ENCODE measurements at regions not wholly inside any gene's neighbourhood (a gene's known extent, or its start where the extent isn't known, plus 50 kb on each side); places are given as distances from the start of the nearest gene placed in this dataset.
"Not testable (repeated sequence)": the region's sequence is repeated elsewhere in the genome, so short reads cannot be mapped to it uniquely, and the experiment has no call there.

DNA sequence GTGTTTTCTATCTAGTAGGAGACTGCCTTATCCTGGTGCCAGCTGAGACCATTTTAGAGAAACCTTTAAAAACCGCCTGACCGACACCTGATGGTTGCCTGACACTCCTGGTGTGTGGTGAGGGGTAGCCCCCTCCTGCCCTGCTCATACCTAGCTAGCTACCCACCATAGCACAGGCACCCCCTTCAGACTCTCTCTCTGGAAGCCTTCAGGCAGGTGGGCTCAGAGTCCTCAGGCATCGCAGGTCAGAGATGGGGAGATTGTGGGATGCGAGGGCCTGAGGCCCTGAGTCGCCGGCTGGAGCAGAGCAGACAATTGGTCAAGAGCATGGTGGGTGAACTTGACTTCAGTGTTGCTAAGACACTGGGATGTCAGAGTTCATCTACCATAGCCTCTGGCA, 424.6 kb downstream of the BRD1 start:
- DNase-seq, result no peak

DNA sequence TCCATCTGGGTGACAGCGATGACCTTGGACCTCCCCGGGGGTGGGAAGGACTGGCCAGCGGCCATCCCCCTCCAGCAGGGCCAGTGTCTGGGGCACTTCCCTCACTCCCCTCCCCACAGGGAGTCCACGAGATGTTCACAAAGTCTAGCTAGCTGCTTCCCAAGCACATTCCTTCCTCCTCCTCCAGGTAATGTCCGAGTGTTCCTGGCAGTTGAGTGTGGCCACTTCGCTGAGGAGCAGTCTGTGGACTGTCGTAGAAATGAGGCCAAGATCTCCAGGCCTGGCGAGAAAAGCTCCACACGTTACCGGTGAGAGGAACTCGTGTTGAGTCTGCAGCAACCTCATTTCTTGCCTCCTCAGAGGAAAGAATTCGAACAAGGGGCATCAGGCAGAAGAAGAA, 425.5 kb downstream of the BRD1 start:
- DNase-seq, result no peak

DNA sequence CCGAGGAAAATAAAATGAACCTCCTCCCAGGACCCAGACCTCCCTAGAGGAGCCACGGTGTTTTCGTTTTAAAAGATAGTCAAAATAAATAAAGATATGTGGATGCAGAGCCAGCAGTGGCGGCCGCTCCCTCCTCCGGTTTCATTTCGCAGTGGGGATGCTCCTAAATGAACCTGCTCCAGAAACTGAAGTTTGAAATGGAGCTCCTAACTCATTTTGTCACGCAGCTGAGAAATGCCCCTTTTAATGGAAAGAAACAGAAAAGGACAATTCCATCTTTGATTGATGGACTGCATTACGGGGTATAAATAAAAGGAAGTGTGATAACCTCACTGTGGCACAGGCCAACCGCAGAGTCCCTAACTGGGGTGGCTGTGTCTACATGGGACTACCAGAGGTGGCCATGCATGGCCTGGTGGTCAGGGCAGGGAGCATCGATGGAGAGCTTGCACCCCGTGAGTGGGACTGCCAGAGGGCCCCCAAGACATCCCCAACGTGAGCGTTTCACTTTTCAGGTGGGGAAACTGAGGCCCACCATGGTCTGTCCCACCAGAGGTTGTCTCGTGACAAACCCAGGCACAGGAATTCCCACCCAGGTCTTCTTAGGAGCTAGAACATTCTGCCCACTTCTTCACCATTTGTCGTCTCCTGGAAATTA, 426.6 kb downstream of the BRD1 start:
- DNase-seq, result no peak

DNA sequence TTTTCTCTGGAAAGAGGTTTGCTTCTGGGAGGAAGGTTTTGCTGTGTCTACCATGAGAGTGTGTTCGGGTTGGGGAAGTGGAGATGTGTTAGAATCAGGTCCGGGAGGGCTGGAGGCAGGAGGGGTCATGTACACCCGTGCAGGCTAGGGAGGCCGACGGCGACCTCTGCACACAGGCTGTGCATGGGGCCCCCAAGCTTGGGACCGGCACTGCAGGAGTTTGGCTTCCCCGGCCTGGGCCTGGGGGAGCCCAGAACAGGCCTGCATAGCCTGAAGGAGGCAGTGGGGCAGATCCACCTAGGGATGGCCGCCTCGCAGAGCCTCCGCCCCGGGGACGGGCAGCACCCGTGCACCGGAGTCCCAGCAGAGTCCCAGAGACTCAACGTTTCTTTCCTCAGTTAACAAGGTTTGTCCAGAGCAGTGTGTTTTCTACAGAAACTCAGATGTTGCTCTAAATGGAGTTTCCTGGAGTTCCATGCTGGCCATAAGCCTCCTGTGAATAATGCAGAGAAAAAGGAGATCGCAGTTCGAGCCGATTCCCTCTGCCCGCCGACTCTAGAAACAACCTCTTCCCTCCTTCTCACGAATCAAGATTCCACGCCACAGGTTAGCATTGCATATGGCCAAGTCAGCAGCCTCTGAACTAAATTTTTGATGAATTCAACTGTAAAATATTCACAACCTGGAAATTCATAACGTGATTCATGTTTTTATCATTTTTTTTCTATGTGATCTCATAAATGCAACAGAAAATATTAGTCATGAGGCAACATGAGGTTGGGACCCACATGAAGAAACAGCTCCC, 427.3 kb downstream of the BRD1 start:
- no peak for DNase-seq

DNA sequence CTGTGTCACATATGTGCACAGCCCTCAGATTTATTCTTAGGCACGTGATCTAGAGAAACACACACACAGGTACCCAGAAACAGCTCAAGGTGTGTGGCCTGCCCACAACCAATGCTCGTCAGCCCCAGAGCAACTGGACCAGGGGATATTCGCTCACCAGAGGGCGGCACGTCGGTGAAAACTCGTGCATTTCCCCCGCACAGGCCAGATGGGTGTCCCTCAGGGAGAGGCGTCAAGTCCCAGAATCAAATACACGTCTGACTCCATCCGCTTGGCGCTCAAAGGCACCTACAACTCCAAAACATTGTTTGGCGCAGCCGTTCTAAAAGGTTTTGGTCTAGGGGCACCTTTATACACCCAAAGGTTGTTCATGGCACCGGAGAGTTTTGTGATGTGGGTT, 429.0 kb downstream of the BRD1 start:
- no peak for DNase-seq

DNA sequence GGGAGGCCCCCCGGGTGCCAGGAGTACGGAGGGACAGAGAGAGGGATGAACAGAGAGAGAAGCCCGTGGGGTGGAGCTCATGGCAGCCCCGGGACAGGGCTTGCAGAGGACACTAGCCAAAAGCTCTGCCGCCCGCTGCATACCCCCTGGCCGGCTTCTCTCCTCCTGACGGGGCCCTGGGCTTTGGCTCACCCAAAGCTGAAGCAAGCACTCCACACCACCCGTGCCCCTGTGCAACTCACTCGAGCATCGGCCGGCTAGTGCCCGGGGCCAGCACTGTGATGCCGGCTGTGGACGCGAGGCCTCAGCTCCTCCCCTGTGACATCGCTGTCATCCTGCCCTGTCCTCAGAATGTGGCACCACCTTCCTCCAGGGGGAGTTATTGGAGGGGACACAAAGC, 429.6 kb downstream of the BRD1 start:
- no peak for DNase-seq

DNA sequence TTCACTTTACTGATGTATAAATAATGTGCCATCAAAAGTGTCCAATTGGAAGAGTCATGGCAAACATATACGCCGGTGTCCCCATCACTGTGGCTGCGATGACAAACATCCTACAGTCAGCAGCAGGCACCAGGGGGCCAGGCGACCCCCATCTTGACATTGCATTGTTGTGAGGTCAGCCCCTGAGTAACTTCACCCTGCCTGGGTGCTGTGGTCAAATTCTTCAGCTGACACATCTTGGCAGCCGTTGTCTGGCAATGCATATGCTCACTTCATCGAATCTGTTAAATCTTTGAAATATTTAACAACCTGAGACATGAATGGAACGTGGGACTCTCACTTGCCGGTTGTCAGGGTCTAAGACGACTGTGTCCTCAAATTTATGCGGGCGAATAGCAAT, 430.9 kb downstream of the BRD1 start:
- no peak for DNase-seq

DNA sequence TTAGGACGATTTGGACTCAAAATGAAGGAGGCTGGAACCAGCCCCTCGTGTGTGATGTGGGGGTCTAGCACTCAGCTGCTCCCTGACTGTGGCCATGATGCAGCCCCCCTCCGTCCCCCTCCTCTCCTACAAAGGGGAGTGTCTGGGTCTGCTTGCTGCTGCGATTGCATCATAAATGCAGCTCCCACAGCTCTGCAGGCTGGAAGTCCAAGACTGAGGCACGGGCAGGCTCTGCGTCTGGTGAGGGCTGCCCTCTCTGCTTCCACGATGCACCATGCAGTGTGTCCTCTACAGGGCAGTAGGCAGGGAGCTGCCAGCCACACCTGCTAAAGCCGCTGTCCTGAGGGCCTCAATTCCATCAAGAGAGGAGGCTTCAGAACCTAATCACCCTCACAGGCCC, 432.1 kb downstream of the BRD1 start:
- no peak for DNase-seq

DNA sequence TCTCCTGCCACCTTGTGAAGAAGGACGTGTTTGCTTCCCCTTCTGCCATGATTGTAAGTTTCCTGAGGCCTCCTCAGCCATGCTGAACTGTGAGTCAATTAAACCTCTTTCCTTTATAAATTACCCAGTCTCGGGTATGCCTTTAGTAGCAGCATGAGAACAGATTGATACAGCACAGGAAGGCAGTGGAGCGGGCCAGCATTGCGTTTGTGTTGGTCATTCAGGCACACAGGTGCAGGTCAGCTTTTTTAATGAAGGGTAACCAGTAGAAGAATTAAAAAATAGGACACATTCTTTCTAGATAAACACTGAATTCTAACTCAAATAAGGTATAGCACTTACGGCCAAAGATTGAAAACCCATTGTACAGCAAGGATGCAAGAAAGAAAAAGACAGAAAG, 432.6 kb downstream of the BRD1 start:
- DNase-seq, result not testable (repeated sequence)

DNA sequence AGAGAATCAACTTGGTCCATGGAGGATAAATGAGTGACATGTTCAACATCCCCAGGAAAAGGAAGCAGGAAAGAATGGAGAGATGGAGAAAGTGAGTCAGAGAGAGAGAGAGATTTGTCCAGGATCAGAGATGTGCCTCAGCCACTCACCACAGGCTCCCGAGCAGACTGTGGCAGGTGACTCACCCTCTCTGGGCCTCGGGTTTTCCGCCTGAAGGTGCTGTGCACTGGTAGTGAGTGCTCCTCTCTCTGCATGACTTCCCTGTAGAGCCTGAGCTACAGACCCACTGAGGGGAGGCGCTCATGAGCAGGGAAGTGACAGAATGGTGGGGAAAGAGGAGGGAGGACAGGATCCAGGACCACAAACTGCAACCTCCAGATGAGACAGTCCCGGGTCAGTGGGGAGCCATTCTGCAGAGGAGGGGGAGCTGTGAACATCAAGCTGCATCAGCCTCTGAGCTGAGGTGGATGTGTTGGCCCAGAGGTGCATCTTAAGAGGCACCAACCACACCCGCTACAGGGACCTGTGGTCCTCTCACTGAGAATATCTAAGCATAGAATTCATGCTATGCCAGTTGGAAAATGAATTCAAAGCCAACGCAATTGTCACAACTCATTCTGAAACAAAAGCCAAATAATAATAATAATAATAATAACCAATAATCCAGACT, 433.4 kb downstream of the BRD1 start:
- no peak for DNase-seq

DNA sequence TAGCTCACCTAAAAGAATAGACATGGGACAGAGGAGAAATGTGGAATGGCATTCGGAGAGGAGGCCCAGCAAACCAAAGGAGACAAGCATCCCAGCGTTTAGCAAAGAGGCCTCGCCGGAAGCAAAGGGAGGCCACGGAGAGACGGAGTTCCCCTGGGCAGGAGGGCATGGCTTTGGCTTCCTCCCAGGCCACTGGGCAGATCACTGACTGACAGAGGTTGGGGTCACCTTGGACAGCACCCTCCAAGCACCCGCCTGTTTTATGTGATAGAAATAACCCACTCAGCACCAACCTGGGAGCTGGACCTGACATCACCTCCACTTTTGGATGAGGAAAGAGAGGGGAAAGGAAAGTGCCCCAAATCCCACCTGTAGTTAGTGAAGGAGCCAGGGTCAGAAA, 434.1 kb downstream of the BRD1 start:
- DNase-seq, result no peak

DNA sequence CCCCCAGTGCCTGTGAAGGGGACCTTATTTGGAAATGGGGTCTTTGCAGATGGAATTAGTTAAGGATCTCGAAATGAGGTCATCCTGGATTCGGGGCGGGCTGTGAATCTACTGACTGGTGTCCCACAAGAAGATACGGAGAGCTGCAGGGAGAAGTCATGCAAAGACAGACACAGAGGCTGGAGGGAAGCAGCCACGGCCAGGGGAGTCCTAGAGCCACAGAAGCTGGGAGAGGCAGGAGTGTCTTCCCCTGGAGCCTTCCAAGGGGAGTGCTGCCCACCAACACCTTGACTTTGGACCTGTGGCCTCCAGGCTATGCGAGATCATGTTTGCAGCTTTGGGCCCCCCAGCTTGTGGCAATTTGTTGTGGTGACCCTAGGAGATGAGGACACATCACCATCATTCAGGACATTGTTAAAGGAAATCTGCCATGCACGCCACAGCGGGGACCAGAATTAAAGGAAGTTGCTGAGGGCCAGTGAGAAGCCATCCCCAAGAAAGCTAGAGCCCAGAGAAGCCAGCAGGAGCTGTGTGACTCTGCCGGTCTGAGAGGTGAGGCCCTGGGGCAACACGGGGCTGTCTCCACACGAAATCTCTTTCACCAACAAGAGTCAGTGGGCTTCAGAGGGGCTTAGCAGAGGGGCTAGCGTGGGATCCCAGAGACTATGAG, 434.7 kb downstream of the BRD1 start:
- no peak for DNase-seq

DNA sequence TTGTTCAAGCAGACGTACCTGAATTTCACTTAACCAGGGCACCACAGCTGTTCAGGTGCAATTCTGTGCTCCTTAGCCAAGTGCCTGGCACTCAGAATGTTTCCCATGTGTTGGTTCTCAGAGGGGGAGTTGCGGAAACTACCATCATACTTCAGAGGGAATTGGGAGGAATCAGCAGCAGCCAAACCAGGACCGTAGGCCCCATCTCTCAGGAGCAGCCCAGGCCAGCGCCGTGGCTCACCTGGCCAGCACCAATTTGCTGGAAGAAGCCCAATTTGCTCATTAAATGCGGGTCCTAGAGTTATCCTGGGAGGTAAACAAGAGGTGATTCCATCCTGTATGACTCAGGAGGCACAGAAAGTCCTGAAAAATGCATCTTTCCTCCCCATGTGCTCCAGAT, 435.4 kb downstream of the BRD1 start:
- no peak for DNase-seq

DNA sequence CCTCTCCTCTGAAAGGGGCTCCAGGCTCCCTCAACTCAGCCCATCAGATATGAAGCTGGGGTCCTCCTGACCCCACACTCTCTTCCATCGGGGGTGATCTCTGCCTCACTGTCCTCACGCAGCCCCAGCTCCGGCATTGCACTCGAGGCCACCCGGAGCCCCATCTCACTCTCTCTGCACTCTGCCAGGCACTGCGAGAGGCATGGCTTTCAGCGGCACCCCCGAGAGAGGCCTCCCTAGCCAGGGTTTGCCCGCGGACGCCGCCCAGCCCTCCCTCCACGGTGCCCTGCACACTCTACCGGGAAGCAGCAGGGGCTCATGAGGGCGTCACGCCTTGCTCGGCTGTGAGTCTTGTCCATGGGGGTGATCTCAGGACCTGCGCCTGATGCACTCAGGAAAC, 436.2 kb downstream of the BRD1 start:
- no peak for DNase-seq

DNA sequence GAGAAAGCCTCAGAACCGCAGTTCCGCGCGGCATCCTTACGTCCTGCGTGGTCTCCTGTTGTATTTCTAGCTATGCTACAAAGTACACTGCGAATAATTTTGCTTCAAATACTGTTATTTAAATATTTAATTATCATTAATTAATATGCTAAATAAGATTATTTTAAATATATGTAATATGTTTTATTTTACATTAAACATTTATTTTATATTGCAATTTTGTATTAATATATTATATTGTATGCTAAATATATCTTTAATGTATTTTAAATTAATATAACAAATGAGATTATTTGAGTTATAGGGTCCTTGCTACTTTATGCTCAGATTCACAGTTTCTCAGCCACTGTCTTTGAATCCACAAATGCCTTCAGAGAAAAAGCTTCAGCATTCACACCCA, 436.7 kb downstream of the BRD1 start:
- DNase-seq, result no peak

DNA sequence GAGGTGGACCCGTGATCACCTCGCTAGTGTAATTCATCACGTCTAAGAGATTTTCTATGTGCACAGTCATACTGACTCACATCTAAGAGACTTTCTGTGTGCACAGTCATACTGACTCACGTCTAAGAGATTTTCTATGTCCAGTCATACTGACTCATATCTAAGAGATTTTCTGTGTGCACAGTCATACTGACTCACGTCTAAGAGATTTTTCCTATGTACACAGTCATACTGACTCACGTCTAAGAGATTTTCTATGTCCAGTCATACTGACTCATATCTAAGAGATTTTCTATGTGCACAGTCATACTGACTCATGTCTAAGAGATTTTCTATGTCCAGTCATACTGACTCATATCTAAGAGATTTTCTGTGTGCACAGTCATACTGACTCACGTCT, 443.8 kb downstream of the BRD1 start:
- not testable (repeated sequence) for DNase-seq

DNA sequence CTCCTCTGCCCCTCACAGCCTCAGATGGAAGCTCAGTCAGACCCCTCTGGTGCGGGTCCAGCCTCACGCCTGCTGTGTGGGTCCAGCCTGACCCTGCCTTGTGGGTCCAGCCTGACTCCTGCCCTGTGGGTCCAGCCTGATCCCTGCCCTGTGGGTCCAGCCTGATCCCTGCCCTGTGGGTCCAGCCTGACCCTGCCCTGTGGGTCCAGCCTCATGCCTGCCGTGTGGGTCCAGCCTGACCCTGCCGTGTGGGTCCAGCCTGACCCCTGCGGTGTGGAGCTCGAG, 445.3 kb downstream of the BRD1 start:
- DNase-seq, result no peak

DNA sequence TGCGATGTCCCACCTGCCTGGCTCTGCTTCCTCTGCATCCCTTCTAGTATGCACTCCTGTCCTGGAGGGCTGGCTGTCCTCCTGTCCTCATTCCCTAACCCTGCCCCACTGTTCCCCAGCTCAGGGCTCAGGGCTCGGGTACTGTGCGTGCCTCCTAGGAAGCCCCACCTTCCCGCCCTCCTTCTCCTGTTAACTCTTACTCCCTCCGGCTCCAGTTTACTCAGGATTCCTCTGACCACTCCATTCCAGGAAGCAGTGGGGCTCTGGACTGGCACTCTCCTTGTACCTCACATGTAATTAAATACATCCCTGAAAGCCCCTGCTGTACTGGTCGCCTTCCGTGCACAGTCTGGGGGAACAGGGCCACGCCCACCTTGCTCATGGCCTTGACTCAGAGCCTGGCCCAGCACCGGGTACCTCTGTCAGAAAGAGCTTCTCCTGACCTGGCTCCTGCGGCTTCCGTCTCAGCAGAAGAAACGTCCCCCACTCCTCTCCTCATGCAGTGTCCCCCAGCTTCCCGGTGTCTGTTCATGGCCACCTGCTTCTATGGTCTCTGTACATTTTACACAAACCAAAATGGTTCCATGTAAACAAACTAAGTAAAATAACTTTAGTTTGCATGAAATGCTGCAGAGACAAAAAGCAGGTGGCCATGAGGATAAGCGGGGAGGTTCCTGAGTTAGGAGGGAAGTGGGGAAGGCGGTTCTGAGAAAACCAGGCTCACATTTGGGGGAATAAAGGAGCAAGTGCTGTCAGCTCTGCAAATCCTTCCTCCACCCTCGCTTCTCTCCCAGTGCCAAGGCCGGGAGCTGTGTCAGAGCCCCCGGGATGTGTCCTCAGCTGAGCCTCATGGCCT, 445.9 kb downstream of the BRD1 start:
- DNase-seq, result no peak

DNA sequence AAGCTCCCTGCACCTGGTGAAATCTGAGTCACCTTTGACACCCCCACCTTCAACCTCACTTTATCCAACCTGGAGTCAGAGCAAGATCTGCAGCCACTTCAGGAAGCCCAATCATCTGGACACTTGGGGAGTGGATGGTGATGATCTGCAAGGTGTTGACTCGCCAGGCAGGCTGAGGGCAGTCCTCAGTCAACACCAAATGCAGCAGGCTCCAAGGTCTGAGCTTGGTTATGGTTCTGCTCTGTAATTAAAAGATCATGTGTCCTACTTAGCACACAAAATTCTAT, 446.9 kb downstream of the BRD1 start:
- DNase-seq, result no peak

DNA sequence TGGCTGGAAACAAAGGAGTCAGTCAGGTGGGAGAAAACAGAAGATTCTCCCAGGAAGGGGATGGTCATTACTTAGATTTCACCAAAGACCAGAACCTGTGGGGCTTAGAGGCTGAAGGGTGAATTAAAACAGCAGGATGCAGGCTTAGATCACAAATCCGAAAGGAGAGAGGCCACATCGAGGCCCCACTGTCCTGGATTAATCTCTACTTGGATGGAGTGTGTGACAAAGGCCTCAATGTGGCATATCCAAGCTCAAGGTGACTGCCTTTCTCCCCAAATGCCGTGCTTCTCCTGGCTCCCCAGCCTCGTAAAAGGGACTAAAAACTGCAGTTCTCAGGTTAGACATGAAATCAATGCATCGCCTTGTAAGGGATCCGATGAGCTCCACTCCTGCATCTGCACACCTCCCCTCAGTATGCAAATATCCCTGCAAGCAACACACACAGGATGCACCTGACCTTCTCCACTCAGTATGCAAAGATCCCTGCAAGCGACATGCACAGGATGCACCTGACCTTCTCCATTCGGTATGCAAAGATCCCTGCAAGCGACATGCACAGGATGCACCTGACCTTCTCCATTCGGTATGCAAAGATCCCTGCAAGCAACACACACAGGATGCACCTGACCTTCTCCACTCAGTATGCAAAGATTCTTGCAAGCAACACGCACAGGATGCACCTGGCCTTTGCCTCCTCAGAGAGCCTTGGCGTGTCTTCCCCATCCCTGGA, 447.4 kb downstream of the BRD1 start:
- no peak for DNase-seq

DNA sequence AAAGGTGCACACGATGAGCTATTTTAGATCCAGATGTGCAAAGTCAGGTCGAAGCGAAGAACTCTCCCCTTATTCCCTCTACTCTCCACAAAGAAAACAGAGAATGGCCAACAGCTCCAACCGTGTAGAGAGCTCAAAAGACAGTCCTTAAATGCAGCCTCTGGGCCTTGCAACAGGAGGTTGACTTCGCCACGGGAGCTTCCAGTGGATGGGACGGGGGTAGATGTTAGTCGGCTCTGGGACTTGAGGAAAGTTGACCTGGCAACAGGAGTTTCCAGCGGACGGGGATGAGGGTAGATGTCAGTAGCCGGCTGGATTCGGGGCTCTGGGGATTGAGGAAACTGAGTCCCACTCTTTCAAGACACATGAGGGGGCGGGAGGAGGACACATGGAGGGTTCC, 450.4 kb downstream of the BRD1 start:
- no peak for DNase-seq

DNA sequence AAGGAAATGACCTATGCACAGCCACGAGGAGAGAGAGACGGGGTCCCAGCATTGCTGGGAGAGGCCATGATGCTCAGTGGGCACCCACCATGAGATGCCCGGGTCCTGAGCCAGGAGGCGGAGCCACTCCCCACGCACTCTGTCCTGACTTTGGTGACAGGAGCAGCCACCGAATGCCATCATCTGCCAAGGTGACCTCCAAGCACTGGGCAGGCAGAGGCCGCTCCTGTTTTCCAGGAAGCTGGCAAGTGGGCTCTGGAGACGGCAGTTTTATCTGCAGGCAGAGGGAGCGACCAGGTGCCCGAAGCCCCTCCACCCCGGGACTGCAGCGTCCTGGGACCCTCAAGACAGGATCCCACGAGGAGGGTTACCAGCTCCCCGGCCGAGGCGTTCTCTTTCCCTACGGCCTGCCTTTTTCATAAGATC, 453.9 kb downstream of the BRD1 start:
- no peak for DNase-seq

DNA sequence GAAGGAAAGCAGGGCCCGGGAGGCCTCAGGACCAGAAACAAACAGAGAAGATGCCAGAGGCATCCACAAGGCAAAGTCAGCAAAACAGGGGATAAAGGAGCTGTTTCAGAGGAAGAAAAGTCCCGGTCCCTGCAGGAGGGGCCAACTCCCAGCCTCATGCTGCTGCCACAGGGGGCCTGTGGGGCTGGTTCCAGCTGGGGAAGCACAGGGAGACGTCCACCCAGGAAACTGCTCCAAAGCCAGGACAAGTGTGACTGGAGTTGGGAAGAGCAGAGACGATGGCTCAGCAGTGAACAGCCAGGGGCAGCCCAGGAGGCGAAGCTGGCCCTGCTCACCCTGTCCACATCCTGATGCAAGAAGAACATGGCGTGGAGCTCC, 454.4 kb downstream of the BRD1 start:
- DNase-seq, result no peak

Measured in CD4-positive, alpha-beta T cell treated with Interleukin-17A for 4 hours (primary cell).